ENCODE measurements at regions not wholly inside any gene's neighbourhood (a gene's known extent, or its start where the extent isn't known, plus 50 kb on each side); places are given as distances from the start of the nearest gene placed in this dataset.

GRCh38 chr15:38814891-38815290 is 250.3 kb upstream of the RASGRP1 start:
- no peak overlapping the region for H3K4me3 ChIP-seq (ENCODE audit: low read depth, low read length)
- H4K91ac ChIP-seq (ENCODE audit: low read depth, low read length) = no peak overlapping the region
- no peak overlapping the region for H4K12ac ChIP-seq (ENCODE audit: low read depth, low read length)
- no peak overlapping the region for H3K4ac ChIP-seq (ENCODE audit: low read depth, low read length)
- no peak overlapping the region for H2BK120ac ChIP-seq (ENCODE audit: insufficient read depth, low read length, poor library complexity)
- no peaks in the 10 kb centered on the region for H3K36me3 ChIP-seq (ENCODE audit: control insufficient read depth in 1 of 2, insufficient read depth in 2 of 2, low read length in 2 of 2)
- H2BK12ac ChIP-seq (ENCODE audit: low read length) = no peak overlapping the region
- no peak for DNase-seq
- H3K4me1 ChIP-seq (ENCODE audit: control insufficient read depth in 1 of 2, insufficient read depth in 2 of 2, low read length in 2 of 2) = no peaks in the 10 kb centered on the region
- H3K14ac ChIP-seq (ENCODE audit: low read length) = no peak overlapping the region
- H2AFZ ChIP-seq (ENCODE audit: insufficient read depth, low read length, poor library complexity) = no peak overlapping the region
- peaks cover 2% of the 10 kb centered on the region for H3K79me2 ChIP-seq (ENCODE audit: control insufficient read depth, insufficient read depth, low read length, poor library complexity)
- no peak overlapping the region for H3K18ac ChIP-seq (ENCODE audit: low read length)
- H3K9me3 ChIP-seq (ENCODE audit: insufficient read depth, low read depth, low read length) = no peaks in the 10 kb centered on the region
- H3K79me1 ChIP-seq (ENCODE audit: low read length) = no peaks in the 10 kb centered on the region
- no peak overlapping the region for H4K8ac ChIP-seq (ENCODE audit: low read depth, low read length)
- no peak overlapping the region for H2AK5ac ChIP-seq (ENCODE audit: low read length)
- no peak overlapping the region for H3K9ac ChIP-seq (ENCODE audit: low read length)
- no peaks in the 10 kb centered on the region for H3K27me3 ChIP-seq (ENCODE audit: insufficient read depth, low read length)
- no peak overlapping the region for H3K27ac ChIP-seq (ENCODE audit: low read depth, low read length)
- no CpG with 5 or more reads among the region's 1 CpG for WGBS (ENCODE audit: extremely low coverage, insufficient coverage, insufficient read length)
- no peak overlapping the region for H3K23ac ChIP-seq (ENCODE audit: low read length)
- H3K4me2 ChIP-seq (ENCODE audit: low read length) = no peak overlapping the region
- H2BK5ac ChIP-seq (ENCODE audit: low read depth, low read length, poor library complexity) = no peak overlapping the region

- H2BK120ac ChIP-seq (ENCODE audit: insufficient read depth, low read length, poor library complexity) = no peak overlapping the region
- H3K4ac ChIP-seq (ENCODE audit: low read depth, low read length) = no peak overlapping the region
- H4K91ac ChIP-seq (ENCODE audit: low read depth, low read length) = no peak overlapping the region
- H2AFZ ChIP-seq (ENCODE audit: insufficient read depth, low read length, poor library complexity) = no peak overlapping the region
- no peak overlapping the region for H2BK5ac ChIP-seq (ENCODE audit: low read depth, low read length, poor library complexity)
- no peak overlapping the region for H3K4me2 ChIP-seq (ENCODE audit: low read length)
- no peak overlapping the region for H3K9ac ChIP-seq (ENCODE audit: low read length)
- H3K79me2 ChIP-seq (ENCODE audit: control insufficient read depth, insufficient read depth, low read length, poor library complexity) = peaks cover 2% of the 10 kb centered on the region
- H3K36me3 ChIP-seq (ENCODE audit: control insufficient read depth in 1 of 2, insufficient read depth in 2 of 2, low read length in 2 of 2) = no peaks in the 10 kb centered on the region
- H4K12ac ChIP-seq (ENCODE audit: low read depth, low read length) = no peak overlapping the region
- no peak overlapping the region for H3K27ac ChIP-seq (ENCODE audit: low read depth, low read length)
- H4K8ac ChIP-seq (ENCODE audit: low read depth, low read length) = no peak overlapping the region
- H2BK12ac ChIP-seq (ENCODE audit: low read length) = no peak overlapping the region
- no peaks in the 10 kb centered on the region for H3K4me1 ChIP-seq (ENCODE audit: control insufficient read depth in 1 of 2, insufficient read depth in 2 of 2, low read length in 2 of 2)
- no peaks in the 10 kb centered on the region for H3K9me3 ChIP-seq (ENCODE audit: insufficient read depth, low read depth, low read length)
- peak; percentile 79 to 96 for DNase-seq
- WGBS (ENCODE audit: extremely low coverage, insufficient coverage, insufficient read length) = no CpG with 5 or more reads among the region's 12 CpGs
- H3K27me3 ChIP-seq (ENCODE audit: insufficient read depth, low read length) = no peaks in the 10 kb centered on the region
- no peak overlapping the region for H2AK5ac ChIP-seq (ENCODE audit: low read length)
- H3K14ac ChIP-seq (ENCODE audit: low read length) = no peak overlapping the region
- H3K79me1 ChIP-seq (ENCODE audit: low read length) = no peaks in the 10 kb centered on the region
- no peak overlapping the region for H3K4me3 ChIP-seq (ENCODE audit: low read depth, low read length)
- H3K18ac ChIP-seq (ENCODE audit: low read length) = no peak overlapping the region
- no peak overlapping the region for H3K23ac ChIP-seq (ENCODE audit: low read length)
These were observed 253.0 kb upstream of the RASGRP1 start for GRCh38 chr15:38817427-38818156.

- Histone ChIP-seq H3K18ac (ENCODE audit: low read length) (no peak overlapping the region), H3K9me3 (ENCODE audit: insufficient read depth, low read depth, low read length) (no peaks in the 10 kb centered on the region), H2AFZ (ENCODE audit: insufficient read depth, low read length, poor library complexity) (no peak overlapping the region), H3K79me2 (ENCODE audit: control insufficient read depth, insufficient read depth, low read length, poor library complexity) (peaks cover 2% of the 10 kb centered on the region), H3K14ac (ENCODE audit: low read length) (no peak overlapping the region), H4K12ac (ENCODE audit: low read depth, low read length) (no peak overlapping the region), H3K4me3 (ENCODE audit: low read depth, low read length) (no peak overlapping the region), H2BK5ac (ENCODE audit: low read depth, low read length, poor library complexity) (no peak overlapping the region), H2BK120ac (ENCODE audit: insufficient read depth, low read length, poor library complexity) (no peak overlapping the region), H3K4me1 (ENCODE audit: control insufficient read depth in 1 of 2, insufficient read depth in 2 of 2, low read length in 2 of 2) (no peaks in the 10 kb centered on the region), H3K4me2 (ENCODE audit: low read length) (no peak overlapping the region), H3K23ac (ENCODE audit: low read length) (no peak overlapping the region), H3K27ac (ENCODE audit: low read depth, low read length) (no peak overlapping the region), H4K91ac (ENCODE audit: low read depth, low read length) (no peak overlapping the region), H2BK12ac (ENCODE audit: low read length) (peak overlapping the region; percentile 63), H3K36me3 (ENCODE audit: control insufficient read depth in 1 of 2, insufficient read depth in 2 of 2, low read length in 2 of 2) (no peaks in the 10 kb centered on the region), H3K79me1 (ENCODE audit: low read length) (no peaks in the 10 kb centered on the region), H4K8ac (ENCODE audit: low read depth, low read length) (no peak overlapping the region), H3K27me3 (ENCODE audit: insufficient read depth, low read length) (no peaks in the 10 kb centered on the region), H3K9ac (ENCODE audit: low read length) (no peak overlapping the region), H3K4ac (ENCODE audit: low read depth, low read length) (no peak overlapping the region), H2AK5ac (ENCODE audit: low read length) (peak overlapping the region; percentile 68)
- WGBS (ENCODE audit: extremely low coverage, insufficient coverage, insufficient read length) = no CpG with 5 or more reads among the region's 9 CpGs
- DNase-seq = no peak
These were observed 253.7 kb upstream of the RASGRP1 start for GRCh38 chr15:38818157-38818790.

GRCh38 chr15:38819387-38819950 is 254.9 kb upstream of the RASGRP1 start:
- no CpG with 5 or more reads among the region's 8 CpGs for WGBS (ENCODE audit: extremely low coverage, insufficient coverage, insufficient read length)

More at GRCh38 chr15:38819387-38819950, 254.9 kb upstream of the RASGRP1 start:
- Histone ChIP-seq H3K14ac (ENCODE audit: low read length) (no peak overlapping the region), H3K4me2 (ENCODE audit: low read length) (no peak overlapping the region), H4K91ac (ENCODE audit: low read depth, low read length) (no peak overlapping the region), H3K79me2 (ENCODE audit: control insufficient read depth, insufficient read depth, low read length, poor library complexity) (peaks cover 2% of the 10 kb centered on the region), H3K4ac (ENCODE audit: low read depth, low read length) (no peak overlapping the region), H3K36me3 (ENCODE audit: control insufficient read depth in 1 of 2, insufficient read depth in 2 of 2, low read length in 2 of 2) (no peaks in the 10 kb centered on the region), H2BK12ac (ENCODE audit: low read length) (no peak overlapping the region), H2AFZ (ENCODE audit: insufficient read depth, low read length, poor library complexity) (no peak overlapping the region), H4K12ac (ENCODE audit: low read depth, low read length) (no peak overlapping the region), H2BK5ac (ENCODE audit: low read depth, low read length, poor library complexity) (no peak overlapping the region), H3K9ac (ENCODE audit: low read length) (no peak overlapping the region), H3K9me3 (ENCODE audit: insufficient read depth, low read depth, low read length) (no peaks in the 10 kb centered on the region), H4K8ac (ENCODE audit: low read depth, low read length) (no peak overlapping the region), H3K23ac (ENCODE audit: low read length) (no peak overlapping the region), H3K4me3 (ENCODE audit: low read depth, low read length) (no peak overlapping the region), H2BK120ac (ENCODE audit: insufficient read depth, low read length, poor library complexity) (no peak overlapping the region), H3K79me1 (ENCODE audit: low read length) (no peaks in the 10 kb centered on the region), H3K27ac (ENCODE audit: low read depth, low read length) (no peak overlapping the region), H3K27me3 (ENCODE audit: insufficient read depth, low read length) (no peaks in the 10 kb centered on the region), H2AK5ac (ENCODE audit: low read length) (no peak overlapping the region), H3K4me1 (ENCODE audit: control insufficient read depth in 1 of 2, insufficient read depth in 2 of 2, low read length in 2 of 2) (no peaks in the 10 kb centered on the region), H3K18ac (ENCODE audit: low read length) (no peak overlapping the region)
- no peak for DNase-seq

All from trophoblast cell (in vitro differentiated cells and primary cell).